ENCODE measurements at regions not wholly inside any gene's neighbourhood (a gene's known extent, or its start where the extent isn't known, plus 50 kb on each side); places are given as distances from the start of the nearest gene placed in this dataset.

GRCh38 chr21:38691631-38692030 lies 114.1 kb upstream of the ETS2 start:
- FAIRE-seq = no peak
- Histone ChIP-seq H4K20me1 (ENCODE audit: insufficient read depth, low read length) (no peaks in the 10 kb centered on the region), H3K27me3 (ENCODE audit: control insufficient read depth in 1 of 2, insufficient read depth in 2 of 2, low read length in 2 of 2) (no peaks in the 10 kb centered on the region; a peak in 1 of 5 replicates), H3K79me2 (ENCODE audit: insufficient read depth, low read length) (no peaks in the 10 kb centered on the region), H3K4me2 (ENCODE audit: low read depth, low read length) (no peak overlapping the region), H3K9ac (ENCODE audit: insufficient read depth, low read depth, low read length) (no peak overlapping the region), H3K9me3 (ENCODE audit: low read length) (no peaks in the 10 kb centered on the region), H3K4me3 (replicated peaks in 1 of 3; ENCODE audit: insufficient read depth in 1 of 3, low read depth in 2 of 3, low read length in 3 of 3) (no peak overlapping the region), H3K36me3 (replicated peaks in 1 of 2; ENCODE audit: control insufficient read depth in 1 of 2, insufficient read depth in 2 of 2, low read length in 2 of 2) (no peaks in the 10 kb centered on the region), H3K4me1 (ENCODE audit: insufficient read depth, low read length) (no peaks in the 10 kb centered on the region), H3K27ac (ENCODE audit: extremely low read length, insufficient read depth, low read length) (no peak overlapping the region), H2AFZ (ENCODE audit: low read length) (no peak overlapping the region)
- ATAC-seq = no peak
- in situ Hi-C loops (cut with HindIII; ENCODE audit: extremely low pct_ligation_motif_present, low pct_unique_long_range_greater_than_20kb) = no loop called here
- BruUV-seq (replicated peaks) = no TSS peak
- ChIA-PET CTCF (ENCODE audit: low intra/inter-chr PET ratio, low total read pairs) (no interaction called here), POLR2A (no interaction called here)
- intact Hi-C loops (cut with micrococcal nuclease; ENCODE audit: unreplicated experiment) = no loop called here
- DNase-seq (ENCODE audit: low spot score) = no peak
- no peak for TF ChIP-seq ZNF367 (CRISPR knock-in tag; IDR thresholded peaks at IDR 0.05; ENCODE audit: borderline replicate concordance)
- TF ChIP-seq ZBTB21 (CRISPR knock-in tag; IDR thresholded peaks at IDR 0.05) = no peak
- TF ChIP-seq, protein P1, sequence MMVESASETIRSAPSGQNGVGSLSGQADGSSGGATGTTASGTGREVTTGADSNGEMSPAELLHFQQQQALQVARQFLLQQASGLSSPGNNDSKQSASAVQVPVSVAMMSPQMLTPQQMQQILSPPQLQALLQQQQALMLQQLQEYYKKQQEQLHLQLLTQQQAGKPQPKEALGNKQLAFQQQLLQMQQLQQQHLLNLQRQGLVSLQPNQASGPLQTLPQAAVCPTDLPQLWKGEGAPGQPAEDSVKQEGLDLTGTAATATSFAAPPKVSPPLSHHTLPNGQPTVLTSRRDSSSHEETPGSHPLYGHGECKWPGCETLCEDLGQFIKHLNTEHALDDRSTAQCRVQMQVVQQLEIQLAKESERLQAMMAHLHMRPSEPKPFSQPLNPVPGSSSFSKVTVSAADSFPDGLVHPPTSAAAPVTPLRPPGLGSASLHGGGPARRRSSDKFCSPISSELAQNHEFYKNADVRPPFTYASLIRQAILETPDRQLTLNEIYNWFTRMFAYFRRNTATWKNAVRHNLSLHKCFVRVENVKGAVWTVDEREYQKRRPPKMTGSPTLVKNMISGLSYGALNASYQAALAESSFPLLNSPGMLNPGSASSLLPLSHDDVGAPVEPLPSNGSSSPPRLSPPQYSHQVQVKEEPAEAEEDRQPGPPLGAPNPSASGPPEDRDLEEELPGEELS (CRISPR knock-in tag; IDR thresholded peaks at IDR 0.05) = no peak
- no peak for TF ChIP-seq IKZF1 (IDR thresholded peaks at IDR 0.05)
- no peak for TF ChIP-seq RFX3 (CRISPR knock-in tag; IDR thresholded peaks at IDR 0.05)
- no peak for TF ChIP-seq ZSCAN21 (CRISPR knock-in tag; IDR thresholded peaks at IDR 0.05; ENCODE audit: borderline replicate concordance)
- TF ChIP-seq, protein P2, sequence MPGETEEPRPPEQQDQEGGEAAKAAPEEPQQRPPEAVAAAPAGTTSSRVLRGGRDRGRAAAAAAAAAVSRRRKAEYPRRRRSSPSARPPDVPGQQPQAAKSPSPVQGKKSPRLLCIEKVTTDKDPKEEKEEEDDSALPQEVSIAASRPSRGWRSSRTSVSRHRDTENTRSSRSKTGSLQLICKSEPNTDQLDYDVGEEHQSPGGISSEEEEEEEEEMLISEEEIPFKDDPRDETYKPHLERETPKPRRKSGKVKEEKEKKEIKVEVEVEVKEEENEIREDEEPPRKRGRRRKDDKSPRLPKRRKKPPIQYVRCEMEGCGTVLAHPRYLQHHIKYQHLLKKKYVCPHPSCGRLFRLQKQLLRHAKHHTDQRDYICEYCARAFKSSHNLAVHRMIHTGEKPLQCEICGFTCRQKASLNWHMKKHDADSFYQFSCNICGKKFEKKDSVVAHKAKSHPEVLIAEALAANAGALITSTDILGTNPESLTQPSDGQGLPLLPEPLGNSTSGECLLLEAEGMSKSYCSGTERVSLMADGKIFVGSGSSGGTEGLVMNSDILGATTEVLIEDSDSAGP (CRISPR knock-in tag; IDR thresholded peaks at IDR 0.05; ENCODE audit: borderline replicate concordance) = no peak
- no peak for TF ChIP-seq HMGXB4 (CRISPR knock-in tag; IDR thresholded peaks at IDR 0.05; ENCODE audit: borderline replicate concordance in 1 of 2, low read depth in 1 of 2)
- no peak for TF ChIP-seq GABPA (IDR thresholded peaks at IDR 0.05; ENCODE audit: low read depth, low read length)
- no peak for TF ChIP-seq GABPA (CRISPR knock-in tag; IDR thresholded peaks at IDR 0.05; ENCODE audit: low read depth)
- TF ChIP-seq ETV6 (CRISPR knock-in tag; conservative IDR thresholded peaks at IDR 0.05) = no peak
- TF ChIP-seq PTBP1 (IDR thresholded peaks at IDR 0.05; ENCODE audit: low read depth, low read length, poor library complexity, severe bottlenecking) = no peak
